GM21786 (cell line): ENCODE measurements at regions not wholly inside any gene's neighbourhood (a gene's known extent, or its start where the extent isn't known, plus 50 kb on each side); places are given as distances from the start of the nearest gene placed in this dataset.
"Not testable (repeated sequence)": the region's sequence is repeated elsewhere in the genome, so short reads cannot be mapped to it uniquely, and the experiment has no call there.

Experiments
- ATAC-seq: cut with Tn5 transposase; IDR thresholded peaks from one replicate; pipeline ENCODE4 v1.9.1; 2021; ENCODE audit not compliant: unreplicated experiment

- ATAC-seq = no peak
Measured at GRCh38 chr1:234782105-234782751, 172.2 kb upstream of the IRF2BP2 start.

GRCh38 chr1:234781241-234782065 lies 171.5 kb upstream of the IRF2BP2 start:
- ATAC-seq = no peak

GRCh38 chr1:234780531-234781162 lies 170.7 kb upstream of the IRF2BP2 start:
- ATAC-seq = no peak

- no peak for ATAC-seq
Measured at GRCh38 chr1:234780112-234780511, 170.1 kb upstream of the IRF2BP2 start.

GRCh38 chr1:234779600-234779999 lies 169.6 kb upstream of the IRF2BP2 start:
- not testable (repeated sequence) for ATAC-seq

- ATAC-seq = no peak
Measured at GRCh38 chr1:234779160-234779538, 169.2 kb upstream of the IRF2BP2 start.

GRCh38 chr1:234778221-234779159 lies 168.5 kb upstream of the IRF2BP2 start:
- ATAC-seq = no peak

- ATAC-seq = no peak
Measured at GRCh38 chr1:234777856-234778220, 167.9 kb upstream of the IRF2BP2 start.

- ATAC-seq = no peak
Measured at GRCh38 chr1:234776876-234777855, 167.2 kb upstream of the IRF2BP2 start.

GRCh38 chr1:234776256-234776875 lies 166.4 kb upstream of the IRF2BP2 start:
- ATAC-seq = no peak

- ATAC-seq = no peak
Measured at GRCh38 chr1:234775477-234776246, 165.7 kb upstream of the IRF2BP2 start.

GRCh38 chr1:234774971-234775370 lies 165.0 kb upstream of the IRF2BP2 start:
- ATAC-seq = no peak

- no peak for ATAC-seq
Measured at GRCh38 chr1:234773936-234774677, 164.1 kb upstream of the IRF2BP2 start.

- ATAC-seq = peak; percentile 87
Measured at GRCh38 chr1:234772345-234773147, 162.6 kb upstream of the IRF2BP2 start.

GRCh38 chr1:234771642-234772344 lies 161.8 kb upstream of the IRF2BP2 start:
- no peak for ATAC-seq

GRCh38 chr1:234770924-234771540 lies 161.1 kb upstream of the IRF2BP2 start:
- no peak for ATAC-seq
